IMR-90 (cell line): ENCODE measurements at regions not wholly inside any gene's neighbourhood (a gene's known extent, or its start where the extent isn't known, plus 50 kb on each side); places are given as distances from the start of the nearest gene placed in this dataset.

Source experiments
- ATAC-seq: fragments of 200-7000 bp; cut with Tn5 transposase; 2 replicates; pipeline ENCODE4 v1.9.1; 2020; ENCODE audit warnings: low read depth, mild to moderate bottlenecking, moderate library complexity
- BruUV-seq: library from RNA; stranded (reverse); fragments of 400-500 nt; replicated peaks from 2 replicates; lab custom pipeline; 2021; lab: Mats Ljungman, UMichigan
- CTCF ChIA-PET: fragments of 300-600 bp; formaldehyde crosslinking; extraction: SDS; loops from one replicate; lab custom pipeline; 2021; ENCODE audit warnings: antibody characterized with exemption; lab: Yijun Ruan, JAX
- POLR2A ChIA-PET: fragments of 300-600 bp; sonication (Branson Sonifier 250); formaldehyde crosslinking; loops from one replicate; lab custom pipeline; 2022; ENCODE audit warnings: antibody characterized with exemption; ENCODE audit not compliant: unreplicated experiment; lab: Charles Lee
- DNase-seq: peaks from one replicate; pipeline ENCODE4 v3.0.0; 2013
- H2AFZ ChIP-seq: replicated peaks from 2 replicates; pipeline ENCODE3; 2013; ENCODE audit warnings: low read length, mild to moderate bottlenecking; ENCODE audit not compliant: poor library complexity
- H2AK5ac ChIP-seq: 2 replicates; pipeline ENCODE4 v1.6.1; 2013; ENCODE audit warnings: low read depth, low read length, inconsistent platforms
- H2AK9ac ChIP-seq: replicated peaks from 2 replicates; pipeline ENCODE3; 2013; ENCODE audit warnings: mild to moderate bottlenecking, low read depth, low read length, moderate library complexity; ENCODE audit not compliant: poor library complexity
- H2BK120ac ChIP-seq: 2 replicates; pipeline ENCODE4 v1.6.1; 2013; ENCODE audit warnings: low read depth, low read length, inconsistent platforms
- H2BK15ac ChIP-seq: 3 replicates; pipeline ENCODE4 v1.6.1; 2013; ENCODE audit warnings: low read depth, low read length, inconsistent platforms
- H2BK20ac ChIP-seq: 2 replicates; pipeline ENCODE4 v1.6.1; 2013; ENCODE audit warnings: low read depth, mild to moderate bottlenecking, inconsistent platforms, low read length, moderate library complexity
- H2BK5ac ChIP-seq: 2 replicates; pipeline ENCODE4 v1.6.1; 2013; ENCODE audit warnings: mild to moderate bottlenecking, low read depth, low read length, inconsistent platforms; ENCODE audit not compliant: poor library complexity, severe bottlenecking
- H3K14ac ChIP-seq: replicated peaks from 2 replicates; pipeline ENCODE4 v1.6.1; 2013; ENCODE audit warnings: low read depth, low read length, inconsistent platforms
- H3K18ac ChIP-seq: 2 replicates; pipeline ENCODE4 v1.6.1; 2013; ENCODE audit warnings: low read depth, low read length, control low read depth
- H3K23ac ChIP-seq: 2 replicates; pipeline ENCODE4 v1.6.1; 2013; ENCODE audit warnings: low read depth, low read length, inconsistent platforms
- H3K27ac ChIP-seq: 2 replicates; pipeline ENCODE4 v1.5.1; 2013; ENCODE audit warnings: mild to moderate bottlenecking, control low read depth, low read length; ENCODE audit not compliant: insufficient read depth
- H3K27me3 ChIP-seq: 2 replicates; pipeline ENCODE4 v1.6.1; 2013; ENCODE audit warnings: low read length; ENCODE audit not compliant: control insufficient read depth, insufficient read depth
- H3K36me3 ChIP-seq: 2 replicates; pipeline ENCODE4 v1.6.1; 2013; ENCODE audit warnings: low read length, mixed read lengths; ENCODE audit not compliant: control insufficient read depth, insufficient read depth
- H3K4ac ChIP-seq: 2 replicates; pipeline ENCODE4 v1.6.1; 2013; ENCODE audit warnings: low read depth, low read length, inconsistent platforms
- H3K4me1 ChIP-seq: 2 replicates; pipeline ENCODE4 v1.6.1; 2013; ENCODE audit warnings: low read length, mixed read lengths; ENCODE audit not compliant: control insufficient read depth, insufficient read depth
- H3K4me2 ChIP-seq: 2 replicates; pipeline ENCODE4 v1.6.1; 2013; ENCODE audit warnings: low read depth, mild to moderate bottlenecking, control low read depth, low read length, moderate library complexity
- H3K4me3 ChIP-seq: 2 replicates; pipeline ENCODE4 v1.5.1; 2013; ENCODE audit warnings: low read depth, mild to moderate bottlenecking, control low read depth, low read length, moderate library complexity; ENCODE audit not compliant: insufficient read depth
- H3K56ac ChIP-seq: 2 replicates; pipeline ENCODE4 v1.6.1; 2013; ENCODE audit warnings: low read length, inconsistent platforms; ENCODE audit not compliant: insufficient read depth; ENCODE audit errors: extremely low read depth
- H3K79me1 ChIP-seq, 2 experiments: 2 replicates each; pipeline ENCODE4 v1.6.1; 2013; ENCODE audit warnings: low read length in 2 of 2, inconsistent platforms in 1 of 2, low read depth in 1 of 2
- H3K9ac ChIP-seq: 2 replicates; pipeline ENCODE4 v1.6.1; 2013; ENCODE audit warnings: low read depth, low read length, control low read depth
- H3K9me1 ChIP-seq: 2 replicates; pipeline ENCODE4 v1.6.1; 2013; ENCODE audit warnings: low read length, inconsistent platforms; ENCODE audit not compliant: insufficient read depth
- H3K9me3 ChIP-seq: 2 replicates; pipeline ENCODE4 v1.6.1; 2013; ENCODE audit warnings: low read length; ENCODE audit not compliant: control insufficient read depth, insufficient read depth
- H4K20me1 ChIP-seq: 2 replicates; pipeline ENCODE4 v1.6.1; 2013; ENCODE audit warnings: low read length, inconsistent platforms; ENCODE audit not compliant: insufficient read depth
- H4K5ac ChIP-seq: 2 replicates; pipeline ENCODE4 v1.6.1; 2013; ENCODE audit warnings: mild to moderate bottlenecking, low read depth, low read length, control low read depth
- H4K8ac ChIP-seq, 2 experiments: 2 replicates each; pipeline ENCODE4 v1.6.1; 2013; ENCODE audit warnings: low read depth in 2 of 2, low read length in 2 of 2, control low read depth in 1 of 2, inconsistent platforms in 1 of 2
- H4K91ac ChIP-seq: 2 replicates; pipeline ENCODE4 v1.6.1; 2013; ENCODE audit warnings: low read depth, low read length, inconsistent platforms; ENCODE audit not compliant: insufficient read depth
- CEBPB ChIP-seq: IDR thresholded peaks from 2 replicates; pipeline ENCODE4 v1.6.1; 2012; ENCODE audit warnings: low read depth, low read length, improper control_type of control experiment
- CHD1 ChIP-seq: IDR thresholded peaks from 2 replicates; pipeline ENCODE4 v1.6.1; 2012; ENCODE audit warnings: low read depth, low read length, improper control_type of control experiment
- NFE2L2 ChIP-seq: fragments of 150-350 bp; IDR thresholded peaks from 2 replicates; pipeline ENCODE4 v1.6.1; 2016; ENCODE audit warnings: low read depth, mild to moderate bottlenecking, low read length
- POLR2A ChIP-seq: IDR thresholded peaks from 2 replicates; pipeline ENCODE4 v1.6.1; 2012; ENCODE audit warnings: mild to moderate bottlenecking, low read depth, low read length
- RAD21 ChIP-seq: IDR thresholded peaks from 2 replicates; pipeline ENCODE4 v1.6.1; 2012; ENCODE audit warnings: low read length, improper control_type of control experiment
- RCOR1 ChIP-seq: IDR thresholded peaks from 2 replicates; pipeline ENCODE4 v1.6.1; 2012; ENCODE audit warnings: mild to moderate bottlenecking, low read length, improper control_type of control experiment; ENCODE audit not compliant: insufficient replicate concordance
- WGBS, 2 experiments: methylation state at CpG; one replicate each; pipeline versions ENCODE4 v1.1.5 to v1.1.7; 2013; ENCODE audit warnings: missing lambda C conversion rate in 2 of 2; ENCODE audit not compliant: insufficient read length in 1 of 2; ENCODE audit errors: extremely low coverage in 2 of 2; 5-methylcytosine and 5-hydroxymethylcytosine counted together
- dilution Hi-C: fragments of 300-500 bp; cut with HindIII; formaldehyde crosslinking; loops from one replicate; pipeline ENCODE4 v1.14.3; 2018; ENCODE audit warnings: low sequenced_read_pairs; ENCODE audit not compliant: unreplicated experiment
- in situ Hi-C: fragments of 300-500 bp; cut with MboI; formaldehyde crosslinking; loops from 3 replicates; pipeline ENCODE4 v1.14.3; 2019; ENCODE audit warnings: low sequenced_read_pairs, inconsistent platforms, mixed read lengths
- intact Hi-C: fragments of 100-400 bp; cut with micrococcal nuclease; formaldehyde crosslinking; loops from 2 replicates; pipeline ENCODE4 v1.10.0; 2022
- TF ChIP-seq, protein P1 (sequence below): fragments of 150-350 bp; IDR thresholded peaks from 2 replicates; pipeline ENCODE4 v1.6.1; 2016; ENCODE audit warnings: low read depth, mild to moderate bottlenecking, low read length, moderate library complexity, borderline replicate concordance
- TF ChIP-seq, protein P2 (sequence below): fragments of 150-350 bp; IDR thresholded peaks from 2 replicates; pipeline ENCODE4 v1.6.1; 2017; ENCODE audit warnings: mild to moderate bottlenecking, antibody characterized with exemption, low read length, low read depth
- TF ChIP-seq, protein P3 (sequence below): conservative IDR thresholded peaks from 2 replicates; pipeline ENCODE4 v1.5.1; 2012; ENCODE audit warnings: mild to moderate bottlenecking, low read depth, low read length, improper control_type of control experiment

DNA sequence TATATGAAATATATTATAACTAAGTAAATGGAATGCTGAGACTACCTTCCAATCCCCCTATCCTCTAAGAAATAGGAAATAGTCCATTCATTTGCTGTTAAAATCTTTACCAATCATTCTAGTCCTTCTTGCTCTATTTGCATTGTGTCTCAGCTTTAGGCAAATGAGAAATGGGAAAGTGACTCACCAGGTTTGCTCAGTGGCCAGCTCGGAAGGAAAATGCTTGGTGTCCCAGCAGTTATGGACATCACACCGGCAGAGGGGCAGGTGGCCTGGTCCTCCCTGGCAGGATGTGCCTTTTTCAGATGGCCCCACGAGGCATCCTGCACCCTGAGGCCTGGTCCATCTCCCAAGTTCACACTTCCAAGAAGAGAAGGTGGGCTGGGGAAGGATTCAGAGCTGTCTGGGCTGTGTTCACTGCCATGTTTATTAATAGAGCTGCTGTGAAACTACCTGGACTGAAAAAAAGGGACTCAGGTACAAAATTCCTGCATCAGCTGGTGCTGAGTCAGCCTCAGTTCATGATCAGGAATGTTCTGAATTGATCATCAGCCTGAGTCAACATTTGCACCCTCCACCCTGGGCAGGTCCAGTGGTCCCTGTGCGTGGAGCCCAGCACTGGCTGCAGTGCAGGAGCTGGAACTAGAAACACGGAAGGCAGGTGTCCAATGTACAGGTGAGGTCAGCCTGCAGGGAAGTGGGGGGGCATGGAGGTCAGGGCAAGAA lies 60.1 kb upstream of the ARL4C start:
- no peak overlapping the region for H3K56ac ChIP-seq
- no peak overlapping the region for H4K5ac ChIP-seq
- BruUV-seq, result no TSS peak
- H3K4ac ChIP-seq, result peak overlapping the region; percentile 79
- peak overlapping the region; percentile 26 for H2BK120ac ChIP-seq
- H2AK5ac ChIP-seq, result peak overlapping the region; percentile 74
- H3K4me3 ChIP-seq, result no peak overlapping the region
- H3K4me1 ChIP-seq, result peaks cover 4% of the 10 kb centered on the region
- DNase-seq (peak; percentile 68), ATAC-seq (peak; percentile 60)
- no peak overlapping the region for H3K27ac ChIP-seq
- H3K9me3 ChIP-seq, result peaks cover 2% of the 10 kb centered on the region; the same call in 1 of the 2 replicates
- peak overlapping the region; percentile 85 for H2AFZ ChIP-seq
- dilution Hi-C loops, result loop anchor here (25.0 kb wide), 1 partner anchor 555 kb away; no protein-coding TSS in a partner anchor
- H4K91ac ChIP-seq, result peak overlapping the region; percentile 70
- in situ Hi-C loops, result loop anchor here (5.0 to 10.0 kb wide), 3 partner anchors 75 to 408 kb away; no protein-coding TSS in a partner anchor
- peak overlapping the region; percentile 90 for H2AK9ac ChIP-seq
- peak overlapping the region; percentile 48; the same call in 1 of the 3 replicates for H2BK15ac ChIP-seq
- H3K23ac ChIP-seq, result 0 out of 2 replicates have a peak overlapping the region, but pooled peaks have one; percentile 7
- CTCF ChIA-PET, result interaction anchor here (1.2 to 1.4 kb wide), 3 partner anchors 8 to 559 kb away, joined by 3 to 7 read pairs (median 4); no protein-coding TSS in a partner anchor
- 0 out of 2 replicates have a peak overlapping the region, but pooled peaks have one; percentile 19 for H3K14ac ChIP-seq
- POLR2A ChIA-PET, result no interaction called here
- no peak overlapping the region for H3K9ac ChIP-seq
- H3K27me3 ChIP-seq, result no peaks in the 10 kb centered on the region; the same call in 1 of the 2 replicates
- peak overlapping the region; percentile 5; the same call in 1 of the 2 replicates for H2BK20ac ChIP-seq
- peak overlapping the region in 1 of 2 experiments; percentile 49; a peak in 1 of 4 replicates for H4K8ac ChIP-seq
- H4K20me1 ChIP-seq, result no peaks in the 10 kb centered on the region; the same call in 1 of the 2 replicates
- WGBS, 2 experiments, result no CpG with 5 or more reads among the region's 5 CpGs
- intact Hi-C loops, result no loop called here
- H3K36me3 ChIP-seq, result no peaks in the 10 kb centered on the region
- no peak overlapping the region for H2BK5ac ChIP-seq
- H3K4me2 ChIP-seq, result no peak overlapping the region
- peaks cover 12% of the 10 kb centered on the region for H3K9me1 ChIP-seq
- H3K79me1 ChIP-seq, result 0 out of 4 replicates have a peak, but pooled peaks cover 0 to 4% of the 10 kb centered on the region in 2 experiments
- TF ChIP-seq CEBPB (no peak), POLR2A (no peak), RAD21 (no peak), CHD1 (no peak), NFE2L2 (no peak), RCOR1 (no peak)
- TF ChIP-seq, protein P1, sequence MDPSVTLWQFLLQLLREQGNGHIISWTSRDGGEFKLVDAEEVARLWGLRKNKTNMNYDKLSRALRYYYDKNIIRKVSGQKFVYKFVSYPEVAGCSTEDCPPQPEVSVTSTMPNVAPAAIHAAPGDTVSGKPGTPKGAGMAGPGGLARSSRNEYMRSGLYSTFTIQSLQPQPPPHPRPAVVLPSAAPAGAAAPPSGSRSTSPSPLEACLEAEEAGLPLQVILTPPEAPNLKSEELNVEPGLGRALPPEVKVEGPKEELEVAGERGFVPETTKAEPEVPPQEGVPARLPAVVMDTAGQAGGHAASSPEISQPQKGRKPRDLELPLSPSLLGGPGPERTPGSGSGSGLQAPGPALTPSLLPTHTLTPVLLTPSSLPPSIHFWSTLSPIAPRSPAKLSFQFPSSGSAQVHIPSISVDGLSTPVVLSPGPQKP, result no peak
- TF ChIP-seq, protein P2, sequence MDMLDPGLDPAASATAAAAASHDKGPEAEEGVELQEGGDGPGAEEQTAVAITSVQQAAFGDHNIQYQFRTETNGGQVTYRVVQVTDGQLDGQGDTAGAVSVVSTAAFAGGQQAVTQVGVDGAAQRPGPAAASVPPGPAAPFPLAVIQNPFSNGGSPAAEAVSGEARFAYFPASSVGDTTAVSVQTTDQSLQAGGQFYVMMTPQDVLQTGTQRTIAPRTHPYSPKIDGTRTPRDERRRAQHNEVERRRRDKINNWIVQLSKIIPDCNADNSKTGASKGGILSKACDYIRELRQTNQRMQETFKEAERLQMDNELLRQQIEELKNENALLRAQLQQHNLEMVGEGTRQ, result no peak
- TF ChIP-seq, protein P3, sequence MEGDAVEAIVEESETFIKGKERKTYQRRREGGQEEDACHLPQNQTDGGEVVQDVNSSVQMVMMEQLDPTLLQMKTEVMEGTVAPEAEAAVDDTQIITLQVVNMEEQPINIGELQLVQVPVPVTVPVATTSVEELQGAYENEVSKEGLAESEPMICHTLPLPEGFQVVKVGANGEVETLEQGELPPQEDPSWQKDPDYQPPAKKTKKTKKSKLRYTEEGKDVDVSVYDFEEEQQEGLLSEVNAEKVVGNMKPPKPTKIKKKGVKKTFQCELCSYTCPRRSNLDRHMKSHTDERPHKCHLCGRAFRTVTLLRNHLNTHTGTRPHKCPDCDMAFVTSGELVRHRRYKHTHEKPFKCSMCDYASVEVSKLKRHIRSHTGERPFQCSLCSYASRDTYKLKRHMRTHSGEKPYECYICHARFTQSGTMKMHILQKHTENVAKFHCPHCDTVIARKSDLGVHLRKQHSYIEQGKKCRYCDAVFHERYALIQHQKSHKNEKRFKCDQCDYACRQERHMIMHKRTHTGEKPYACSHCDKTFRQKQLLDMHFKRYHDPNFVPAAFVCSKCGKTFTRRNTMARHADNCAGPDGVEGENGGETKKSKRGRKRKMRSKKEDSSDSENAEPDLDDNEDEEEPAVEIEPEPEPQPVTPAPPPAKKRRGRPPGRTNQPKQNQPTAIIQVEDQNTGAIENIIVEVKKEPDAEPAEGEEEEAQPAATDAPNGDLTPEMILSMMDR, result no peak
- H3K18ac ChIP-seq, result no peak overlapping the region
